IgD-negative memory B cell (primary cell): ENCODE measurements at regions not wholly inside any gene's neighbourhood (a gene's known extent, or its start where the extent isn't known, plus 50 kb on each side); places are given as distances from the start of the nearest gene placed in this dataset.

Source experiments
- H3K27ac Mint-ChIP-seq, 3 donors: one replicate each; pipeline ENCODE4 v1.8.0; 2020 to 2022; ENCODE audit warnings: mild to moderate bottlenecking in 3 of 3, mixed read lengths in 3 of 3, moderate library complexity in 1 of 3
- H3K27me3 Mint-ChIP-seq: one replicate; pipeline ENCODE4 v1.8.0; 2021; ENCODE audit warnings: mixed read lengths
- H3K36me3 Mint-ChIP-seq: one replicate; pipeline ENCODE4 v1.8.0; 2020; ENCODE audit warnings: mild to moderate bottlenecking, mixed read lengths
- H3K4me1 Mint-ChIP-seq, 3 donors: one replicate each; pipeline ENCODE4 v1.8.0; 2020 to 2022; ENCODE audit warnings: mixed read lengths in 3 of 3, mild to moderate bottlenecking in 1 of 3
- H3K4me3 Mint-ChIP-seq, 4 donors: one replicate each; pipeline ENCODE4 v1.8.0; 2020 to 2022; ENCODE audit warnings: mild to moderate bottlenecking in 4 of 4, mixed read lengths in 4 of 4, moderate library complexity in 3 of 4
- H3K9me3 Mint-ChIP-seq, 3 donors: one replicate each; pipeline ENCODE4 v1.8.0; 2020 to 2021; ENCODE audit warnings: mixed read lengths in 3 of 3, mild to moderate bottlenecking in 1 of 3

- no peaks in the 10 kb centered on the region for H3K27me3 Mint-ChIP-seq
- H3K9me3 Mint-ChIP-seq, result peaks cover 0 to 2% (median 0%) of the 10 kb centered on the region in 3 donors
- H3K4me1 Mint-ChIP-seq, result no peaks in the 10 kb centered on the region
- H3K27ac Mint-ChIP-seq, result no peak overlapping the region
- H3K4me3 Mint-ChIP-seq, result no peak overlapping the region
- peaks cover 2% of the 10 kb centered on the region for H3K36me3 Mint-ChIP-seq
These were observed 65.5 kb upstream of the DCBLD2 start for GRCh38 chr3:98966862-98967546.

- Mint-ChIP-seq H3K9me3 (peaks cover 0 to 2% (median 0%) of the 10 kb centered on the region in 3 donors), H3K27ac (no peak overlapping the region), H3K4me3 (no peak overlapping the region), H3K36me3 (peaks cover 2% of the 10 kb centered on the region), H3K27me3 (no peaks in the 10 kb centered on the region), H3K4me1 (no peaks in the 10 kb centered on the region)
These were observed 64.9 kb upstream of the DCBLD2 start for GRCh38 chr3:98966434-98966833.

- H3K4me3 Mint-ChIP-seq, result no peak overlapping the region
- H3K9me3 Mint-ChIP-seq, result peaks cover 0 to 2% (median 0%) of the 10 kb centered on the region in 3 donors
- no peak overlapping the region for H3K27ac Mint-ChIP-seq
- no peaks in the 10 kb centered on the region for H3K4me1 Mint-ChIP-seq
- H3K36me3 Mint-ChIP-seq, result peaks cover 2% of the 10 kb centered on the region
- H3K27me3 Mint-ChIP-seq, result no peaks in the 10 kb centered on the region
These were observed 63.3 kb upstream of the DCBLD2 start for GRCh38 chr3:98964784-98965183.

- Mint-ChIP-seq H3K27ac (no peak overlapping the region), H3K4me3 (no peak overlapping the region), H3K27me3 (no peaks in the 10 kb centered on the region), H3K4me1 (no peaks in the 10 kb centered on the region), H3K9me3 (peaks cover 0 to 2% (median 0%) of the 10 kb centered on the region in 3 donors), H3K36me3 (peaks cover 2% of the 10 kb centered on the region)
These were observed 62.1 kb upstream of the DCBLD2 start for GRCh38 chr3:98963546-98963945.

- Mint-ChIP-seq H3K4me3 (no peak overlapping the region), H3K27ac (no peak overlapping the region), H3K36me3 (peaks cover 2% of the 10 kb centered on the region), H3K27me3 (no peaks in the 10 kb centered on the region), H3K9me3 (peaks cover 0 to 2% (median 0%) of the 10 kb centered on the region in 3 donors), H3K4me1 (no peaks in the 10 kb centered on the region)
These were observed 61.5 kb upstream of the DCBLD2 start for GRCh38 chr3:98962951-98963350.

DNA sequence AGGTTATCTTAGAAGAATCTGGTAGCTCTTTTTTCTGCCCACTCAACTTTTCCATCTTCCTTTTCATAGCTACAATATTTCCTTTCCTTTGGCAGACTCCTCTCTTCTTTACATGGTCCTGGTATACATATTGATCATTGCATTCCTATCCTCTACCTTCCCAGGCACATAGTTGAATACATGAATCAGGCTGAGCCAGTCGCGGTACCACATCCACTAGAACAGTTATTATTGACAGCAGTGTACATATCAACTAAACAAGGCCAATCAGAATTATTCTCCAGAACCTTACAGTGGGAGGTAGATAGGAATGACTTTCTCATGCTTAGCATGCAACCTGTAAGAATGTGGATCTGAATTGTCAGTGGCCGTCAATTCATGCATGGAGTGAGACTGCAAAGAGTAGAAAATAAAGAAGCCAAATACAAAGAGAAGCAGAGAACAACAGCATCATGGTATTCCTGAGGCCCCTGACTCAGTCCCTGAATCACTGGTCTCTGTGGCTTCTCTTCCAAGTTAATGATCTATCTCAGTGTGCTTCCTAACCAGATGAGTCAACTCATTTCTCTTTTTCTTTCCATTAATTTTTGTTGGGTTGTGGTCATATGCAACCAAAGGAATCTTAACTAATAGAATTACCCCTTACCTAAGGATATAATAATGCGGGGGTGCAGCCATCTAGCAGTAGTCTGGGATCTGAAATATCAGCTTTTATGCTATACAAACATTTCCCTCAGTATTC, 60.9 kb upstream of the DCBLD2 start:
- Mint-ChIP-seq H3K36me3 (peaks cover 2% of the 10 kb centered on the region), H3K27me3 (no peaks in the 10 kb centered on the region), H3K4me1 (no peaks in the 10 kb centered on the region), H3K27ac (no peak overlapping the region), H3K4me3 (no peak overlapping the region), H3K9me3 (peaks cover 0 to 2% (median 0%) of the 10 kb centered on the region in 3 donors)

- H3K36me3 Mint-ChIP-seq, result peaks cover under 1% of the 10 kb centered on the region
- H3K27me3 Mint-ChIP-seq, result no peaks in the 10 kb centered on the region
- H3K27ac Mint-ChIP-seq, result no peak overlapping the region
- H3K4me3 Mint-ChIP-seq, result no peak overlapping the region
- no peaks in the 10 kb centered on the region for H3K9me3 Mint-ChIP-seq
- no peaks in the 10 kb centered on the region for H3K4me1 Mint-ChIP-seq
These were observed 60.0 kb upstream of the DCBLD2 start for GRCh38 chr3:98961161-98962155.

DNA sequence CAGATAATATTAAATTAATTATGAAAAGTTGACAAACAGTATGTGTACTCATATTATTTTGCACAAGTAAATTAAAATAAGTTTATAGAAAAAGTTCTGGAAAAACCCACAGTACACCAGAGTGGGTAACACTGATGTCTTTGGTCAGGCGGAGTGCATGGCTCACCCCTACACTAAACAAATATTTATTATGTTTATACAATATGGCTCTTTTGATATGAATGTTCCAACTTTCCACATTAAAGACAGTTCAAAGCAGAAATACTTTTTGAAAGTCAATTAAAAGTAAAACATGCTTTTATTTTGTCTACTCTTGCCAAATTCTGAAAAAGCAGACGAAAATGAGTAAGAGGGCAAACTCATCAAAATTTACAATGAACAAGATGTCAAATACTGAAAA, 56.2 kb upstream of the DCBLD2 start:
- no peak overlapping the region for H3K27ac Mint-ChIP-seq
- no peaks in the 10 kb centered on the region for H3K36me3 Mint-ChIP-seq
- H3K9me3 Mint-ChIP-seq, result no peaks in the 10 kb centered on the region
- no peaks in the 10 kb centered on the region for H3K4me1 Mint-ChIP-seq
- no peak overlapping the region for H3K4me3 Mint-ChIP-seq
- peaks cover 4% of the 10 kb centered on the region for H3K27me3 Mint-ChIP-seq

GRCh38 chr3:98956008-98956407, 54.5 kb upstream of the DCBLD2 start:
- Mint-ChIP-seq H3K36me3 (no peaks in the 10 kb centered on the region), H3K4me3 (no peak overlapping the region), H3K27me3 (peaks cover 4% of the 10 kb centered on the region), H3K27ac (no peak overlapping the region), H3K4me1 (no peaks in the 10 kb centered on the region), H3K9me3 (no peaks in the 10 kb centered on the region)

DNA sequence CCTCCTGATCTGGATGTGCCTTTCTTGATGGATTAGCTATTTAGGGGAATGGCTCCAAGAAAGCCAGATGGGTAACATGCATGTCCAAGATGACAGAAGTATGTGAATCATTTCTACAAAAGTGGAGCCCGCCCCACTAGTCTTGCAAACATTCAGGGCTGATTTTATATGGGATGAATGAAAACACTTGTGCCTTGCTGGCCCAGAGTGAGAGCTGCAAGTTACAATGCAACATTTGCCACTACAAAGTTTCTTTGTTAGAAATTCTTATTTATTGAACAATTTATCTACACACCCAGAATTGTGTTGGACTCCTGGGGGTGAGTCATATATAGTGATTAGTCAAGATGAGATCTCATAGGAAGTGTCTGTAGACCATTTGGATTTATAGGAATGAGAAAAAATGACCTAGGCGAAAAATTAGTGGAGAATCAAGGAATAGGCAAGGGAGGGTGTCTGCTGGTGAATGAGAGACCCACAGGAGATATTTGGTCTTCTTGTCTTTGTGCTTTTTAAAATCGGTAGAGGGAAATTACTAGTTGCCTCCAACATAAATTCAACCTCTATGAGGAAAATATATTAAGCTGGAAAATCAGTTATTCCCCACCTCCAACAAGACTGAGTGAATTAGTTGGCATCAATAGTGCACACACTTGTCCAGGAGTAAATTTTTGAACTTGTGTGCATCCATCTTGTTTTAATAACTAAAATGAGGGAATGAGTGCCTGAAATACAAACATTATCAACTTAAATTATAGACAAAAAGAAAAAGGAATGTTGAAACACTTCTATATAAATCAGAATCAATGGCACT, 53.5 kb upstream of the DCBLD2 start:
- peaks cover 6% of the 10 kb centered on the region for H3K27me3 Mint-ChIP-seq
- H3K9me3 Mint-ChIP-seq, result peaks cover 0 to 2% (median 0%) of the 10 kb centered on the region in 3 donors
- H3K27ac Mint-ChIP-seq, result no peak overlapping the region
- no peaks in the 10 kb centered on the region for H3K4me1 Mint-ChIP-seq
- no peaks in the 10 kb centered on the region for H3K36me3 Mint-ChIP-seq
- H3K4me3 Mint-ChIP-seq, result no peak overlapping the region

GRCh38 chr3:98954242-98954641, 52.7 kb upstream of the DCBLD2 start:
- Mint-ChIP-seq H3K9me3 (peaks cover 0 to 4% (median 2%) of the 10 kb centered on the region in 3 donors), H3K4me1 (no peaks in the 10 kb centered on the region), H3K27ac (no peak overlapping the region), H3K27me3 (peaks cover 6% of the 10 kb centered on the region), H3K36me3 (no peaks in the 10 kb centered on the region), H3K4me3 (no peak overlapping the region)

DNA sequence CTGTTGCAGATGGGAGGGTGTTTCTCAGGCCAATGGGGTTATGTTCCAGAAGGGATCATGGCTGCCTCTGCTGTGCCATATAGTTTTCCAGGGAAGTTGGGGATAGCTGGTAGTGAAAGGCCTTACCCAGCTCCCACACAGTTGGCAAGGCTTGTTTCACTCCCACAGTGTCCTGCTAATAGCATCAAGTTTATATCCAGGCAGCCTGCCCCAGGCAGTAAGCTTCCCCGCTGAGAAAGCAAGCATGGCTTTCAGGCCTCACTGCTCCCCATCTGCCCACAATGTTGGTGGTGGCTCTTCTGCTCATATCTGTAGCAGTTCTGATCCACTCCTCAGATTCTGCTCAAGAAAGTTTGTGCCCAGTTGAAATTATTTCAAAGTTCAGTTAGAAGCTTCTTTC, 50.9 kb upstream of the DCBLD2 start:
- Mint-ChIP-seq H3K27me3 (peaks cover 8% of the 10 kb centered on the region), H3K27ac (no peak overlapping the region), H3K4me3 (no peak overlapping the region), H3K36me3 (no peaks in the 10 kb centered on the region), H3K4me1 (no peaks in the 10 kb centered on the region), H3K9me3 (peaks cover 0 to 5% (median 4%) of the 10 kb centered on the region in 3 donors)
